ENCODE measurements at regions not wholly inside any gene's neighbourhood (a gene's known extent, or its start where the extent isn't known, plus 50 kb on each side); places are given as distances from the start of the nearest gene placed in this dataset.
A peak's percentile ranks its signal among the peaks of the same experiment; 100 is the strongest.

- no peak for DNase-seq
Observed at GRCh38 chr11:114864896-114865295, 186.6 kb downstream of the NXPE2 start.

DNA sequence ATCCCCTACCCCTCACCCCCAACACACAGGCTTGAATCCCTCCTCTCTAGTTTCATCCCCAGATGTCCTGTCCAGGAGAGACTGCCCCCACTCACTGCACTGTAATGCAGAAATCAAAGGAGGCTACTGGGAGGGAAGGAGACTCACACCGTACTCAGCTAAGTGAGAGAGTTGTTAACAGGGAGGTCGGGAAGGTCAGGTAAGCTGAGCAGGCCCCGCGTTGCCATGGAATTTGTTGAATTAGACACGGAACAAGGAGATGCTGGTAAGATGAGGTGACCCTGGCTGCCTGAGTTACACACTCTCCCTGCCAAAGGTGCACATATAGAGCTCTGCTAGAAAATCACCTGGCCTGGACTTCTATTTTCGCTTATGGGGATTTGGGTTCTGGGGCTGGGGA, 197.9 kb downstream of the NXPE2 start:
- DNase-seq = no peak

DNA sequence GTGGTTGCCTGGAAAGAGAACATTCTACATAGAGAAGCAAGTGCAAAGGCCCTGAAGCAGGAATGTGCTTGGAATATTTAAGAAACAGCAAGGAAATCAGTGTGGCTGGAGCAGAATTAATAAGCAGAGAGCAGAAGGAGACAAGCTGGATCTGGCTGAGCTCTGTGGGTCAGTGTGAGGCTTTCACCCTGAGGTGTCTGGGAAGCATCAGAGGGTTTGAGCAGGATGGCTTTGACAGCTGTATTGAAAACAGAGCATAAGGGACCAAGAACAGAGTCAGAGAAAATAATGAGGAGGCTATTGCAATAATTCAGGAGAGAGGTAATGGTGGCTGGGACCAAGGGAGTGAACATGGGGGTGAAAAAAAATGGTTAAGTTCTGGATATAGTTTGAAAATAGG, 199.6 kb downstream of the NXPE2 start:
- no peak for DNase-seq

GRCh38 chr11:114880442-114880841, 202.1 kb downstream of the NXPE2 start:
- no peak for DNase-seq

DNA sequence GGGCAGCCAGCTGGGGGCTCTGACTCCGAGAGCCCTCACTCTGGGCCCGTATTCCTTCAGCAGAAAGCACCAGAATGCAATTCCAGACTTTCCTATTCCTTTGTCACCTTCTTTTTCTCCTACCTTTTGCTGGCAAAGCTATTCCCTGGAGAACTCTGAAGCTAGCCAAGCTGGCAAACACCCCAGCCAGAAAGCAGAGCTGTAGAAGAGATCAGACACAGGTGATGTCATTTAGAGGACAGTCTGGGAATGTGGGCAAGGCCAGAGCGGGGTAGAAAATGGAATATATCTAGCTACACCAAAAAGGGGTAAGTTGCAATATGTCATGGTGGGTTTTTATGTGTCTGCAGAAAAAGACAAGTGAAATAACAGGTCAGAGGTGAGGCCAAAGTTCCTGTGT, 205.1 kb downstream of the NXPE2 start:
- DNase-seq = no peak

GRCh38 chr11:114886644-114887265, 208.4 kb downstream of the NXPE2 start:
- DNase-seq = no peak

DNA sequence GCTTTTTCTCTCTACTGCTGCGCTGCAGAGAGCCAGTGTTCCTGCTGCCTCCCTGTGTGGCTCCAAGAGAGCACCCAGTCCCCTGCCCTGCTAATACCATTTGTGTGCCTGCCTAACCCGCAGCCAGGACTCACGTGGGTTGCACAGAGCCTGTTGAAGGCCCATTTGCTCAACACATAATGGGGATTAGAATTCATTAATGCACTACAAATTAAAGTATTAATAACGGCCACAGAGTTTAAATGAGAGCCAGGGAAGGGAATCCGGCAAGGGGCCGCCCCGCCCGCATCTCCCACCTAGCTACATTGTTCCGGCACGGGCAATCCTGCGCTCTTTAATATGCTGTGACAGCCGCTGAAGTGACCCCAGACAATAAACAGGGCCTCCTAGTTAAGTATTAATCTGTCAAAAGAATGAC, 211.3 kb downstream of the NXPE2 start:
- no peak for DNase-seq

DNA sequence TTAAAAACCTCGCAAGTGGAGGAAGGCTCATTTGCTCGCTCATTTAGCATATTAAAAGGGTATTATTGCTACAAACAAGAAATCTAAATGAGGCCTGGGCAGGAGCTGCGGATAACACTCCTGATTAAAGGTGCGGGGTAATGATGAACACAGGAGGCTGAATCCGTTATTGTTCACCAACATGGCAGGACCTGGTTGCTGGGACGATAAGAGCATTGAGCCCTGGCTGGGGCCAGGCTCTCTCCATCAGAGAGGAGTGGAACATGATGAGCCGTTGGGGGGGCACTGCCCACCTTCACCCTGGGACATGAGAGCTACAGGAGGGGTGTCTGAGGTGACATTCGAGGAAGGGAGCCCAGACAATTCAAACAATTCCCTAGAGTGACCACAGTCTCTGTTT, 211.7 kb downstream of the NXPE2 start:
- no peak for DNase-seq

DNA sequence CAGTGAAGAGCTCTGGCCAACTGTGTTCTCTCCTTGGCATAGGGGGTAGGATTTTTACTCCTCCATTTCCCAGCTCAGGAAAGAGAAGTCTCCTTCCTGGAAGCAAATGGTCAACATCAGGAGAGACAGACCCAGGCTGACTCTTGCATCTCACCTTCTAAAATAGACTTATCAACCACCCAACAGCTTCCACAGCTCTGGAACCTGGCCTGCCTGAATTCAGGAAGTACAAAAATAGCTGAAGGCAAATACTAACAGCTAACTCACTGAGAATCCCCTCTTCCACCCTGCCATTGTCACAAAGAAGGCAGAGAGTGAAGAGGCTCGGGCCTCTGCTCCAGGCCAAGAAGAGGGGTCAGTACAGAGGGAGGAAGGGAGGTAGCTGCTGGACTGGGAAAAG, 213.6 kb downstream of the NXPE2 start:
- no peak for DNase-seq

DNA sequence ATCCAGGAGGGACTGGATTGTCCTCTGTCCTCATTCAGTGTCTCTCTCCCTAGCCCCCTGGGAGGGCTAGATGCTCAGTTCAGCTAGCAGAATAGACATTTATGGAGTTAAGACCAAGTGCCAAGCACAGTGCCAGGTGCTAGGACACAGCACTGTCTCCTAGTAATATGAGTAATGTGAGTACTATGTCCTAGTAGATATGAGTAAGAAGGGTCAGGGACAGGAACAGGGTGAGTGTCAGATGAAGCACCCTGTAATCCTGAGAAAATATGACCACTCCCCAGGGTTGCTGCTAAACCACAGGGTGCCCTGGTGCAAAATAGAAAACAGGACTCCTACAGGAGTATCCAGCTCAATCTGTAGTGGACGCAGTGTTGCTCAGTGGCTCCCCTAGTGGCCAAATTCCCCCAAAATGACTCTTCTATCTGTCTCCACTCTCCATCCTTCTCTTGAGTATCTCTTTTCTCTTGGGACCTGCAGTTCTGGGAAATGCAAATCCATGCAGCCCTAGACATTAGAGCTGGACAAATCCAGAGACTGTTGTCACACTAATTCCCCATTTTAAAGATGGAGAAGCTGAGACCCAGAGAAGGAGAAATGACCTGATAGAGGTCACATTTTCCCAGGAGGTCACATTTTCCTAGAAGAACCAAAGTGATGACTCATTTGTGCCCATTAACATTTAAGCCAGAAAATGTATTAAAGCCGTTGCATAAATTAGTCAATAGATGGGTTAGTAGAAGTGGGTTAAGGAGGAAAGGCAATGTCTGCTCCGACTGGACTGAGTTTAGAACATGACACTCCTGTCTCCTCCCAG, 214.3 kb downstream of the NXPE2 start:
- no peak for DNase-seq

GRCh38 chr11:114893329-114893728, 215.0 kb downstream of the NXPE2 start:
- no peak for DNase-seq

DNA sequence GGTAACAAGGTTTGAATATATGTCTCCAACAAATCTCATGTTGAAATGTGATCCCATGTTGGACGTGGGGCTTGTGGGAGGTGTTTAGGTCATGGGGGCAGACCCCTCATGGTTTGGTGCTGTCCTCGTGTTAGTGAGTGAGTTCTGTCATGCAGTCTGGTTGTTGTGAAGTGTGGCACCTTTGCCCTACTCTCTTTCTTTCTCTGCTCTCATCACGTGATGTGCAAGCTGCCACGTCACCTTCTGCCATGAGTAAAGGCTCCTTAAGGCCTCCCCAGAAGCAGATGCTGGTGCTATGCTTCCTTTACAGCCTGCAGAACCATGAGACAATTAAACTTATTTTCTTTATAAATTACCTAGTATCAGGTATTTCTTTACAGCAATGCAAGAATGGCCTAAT, 218.3 kb downstream of the NXPE2 start:
- DNase-seq = no peak

- no peak for DNase-seq
Observed at GRCh38 chr11:114909866-114910265, 231.5 kb downstream of the NXPE2 start.

DNA sequence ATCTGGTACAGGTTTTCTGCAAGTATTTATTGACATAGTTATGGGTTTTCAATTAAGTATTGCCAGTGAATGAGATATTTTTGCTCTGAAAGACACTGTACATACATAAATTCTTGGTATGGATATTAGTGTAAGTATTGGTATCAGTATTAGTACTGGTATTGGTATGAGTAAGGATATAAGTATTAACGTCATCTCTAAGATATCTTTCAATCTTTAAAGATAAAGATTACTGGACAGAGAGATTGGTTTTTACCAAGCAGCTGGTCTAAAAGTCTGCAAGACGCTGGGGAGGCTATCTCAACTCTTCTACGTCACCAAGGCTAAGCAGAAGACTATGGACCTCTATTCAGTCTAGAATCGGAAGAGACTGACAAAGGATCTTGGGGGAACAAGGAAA, 234.5 kb downstream of the NXPE2 start:
- no peak for DNase-seq

- no peak for DNase-seq
Observed at GRCh38 chr11:114914231-114915005, 236.1 kb downstream of the NXPE2 start.

DNA sequence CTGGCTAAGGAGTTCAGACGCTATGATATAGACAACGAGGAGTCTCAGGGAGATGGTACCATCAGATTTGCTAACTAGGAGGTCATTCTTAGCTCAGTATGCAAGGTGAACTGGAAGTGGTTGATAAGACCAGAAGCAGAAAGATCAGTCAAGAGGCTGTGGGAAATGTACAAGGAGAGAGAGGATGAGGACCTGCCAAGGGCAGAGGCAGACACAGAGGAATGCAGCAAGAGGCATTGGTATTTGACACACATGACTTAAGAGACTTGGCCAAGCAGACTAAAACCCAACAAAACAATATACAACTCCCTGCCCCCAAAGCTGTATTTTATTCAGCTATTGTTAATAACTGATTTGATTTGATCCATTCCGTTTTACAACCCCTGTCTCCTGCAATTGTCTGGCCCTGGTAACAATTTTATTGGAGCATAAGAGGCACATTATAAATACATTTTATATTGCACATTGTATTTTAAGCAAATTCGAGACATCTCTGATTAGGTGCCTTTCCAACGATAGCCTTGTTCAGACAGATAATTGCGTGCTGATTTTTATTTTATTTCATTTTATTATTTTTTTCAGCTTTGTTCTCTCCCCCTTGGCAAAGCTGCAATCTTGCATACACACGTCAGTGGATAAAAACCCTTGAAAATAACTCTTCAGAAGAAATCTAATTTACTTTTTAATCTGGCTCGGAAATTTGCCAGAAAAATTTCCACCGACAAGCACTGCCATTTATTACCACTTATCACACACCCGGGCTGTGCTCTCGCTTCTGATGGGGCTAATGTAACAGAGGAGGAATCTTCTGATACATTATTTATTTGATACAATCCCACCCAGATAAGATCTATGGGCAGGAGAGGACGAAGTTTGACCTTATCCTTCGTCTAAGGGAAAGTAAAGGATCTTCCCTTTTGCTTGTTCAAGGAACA, 237.8 kb downstream of the NXPE2 start:
- no peak for DNase-seq

GRCh38 chr11:114918286-114918685, 240.0 kb downstream of the NXPE2 start:
- peak in 1 of 3 donors; percentile 7 for DNase-seq

DNA sequence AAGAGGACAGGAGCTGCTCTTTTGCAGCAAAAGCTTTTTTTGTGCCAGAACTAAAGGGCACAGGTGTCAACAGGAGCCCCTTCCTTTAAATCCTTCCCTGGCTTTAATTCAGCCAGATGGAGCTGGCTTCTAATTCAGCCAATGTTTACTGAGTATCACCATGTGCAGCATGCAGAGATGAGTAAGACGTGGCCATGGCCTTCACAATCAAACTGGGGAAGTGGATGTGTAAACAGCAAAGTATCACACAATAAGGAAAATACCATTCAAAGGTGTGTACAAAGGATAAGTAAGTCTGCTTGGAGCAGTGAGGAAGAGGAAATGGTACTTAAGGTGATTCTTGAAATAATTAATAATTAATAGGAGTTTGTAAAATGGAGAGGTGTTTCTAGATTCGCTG, 243.4 kb downstream of the NXPE2 start:
- DNase-seq = no peak

DNA sequence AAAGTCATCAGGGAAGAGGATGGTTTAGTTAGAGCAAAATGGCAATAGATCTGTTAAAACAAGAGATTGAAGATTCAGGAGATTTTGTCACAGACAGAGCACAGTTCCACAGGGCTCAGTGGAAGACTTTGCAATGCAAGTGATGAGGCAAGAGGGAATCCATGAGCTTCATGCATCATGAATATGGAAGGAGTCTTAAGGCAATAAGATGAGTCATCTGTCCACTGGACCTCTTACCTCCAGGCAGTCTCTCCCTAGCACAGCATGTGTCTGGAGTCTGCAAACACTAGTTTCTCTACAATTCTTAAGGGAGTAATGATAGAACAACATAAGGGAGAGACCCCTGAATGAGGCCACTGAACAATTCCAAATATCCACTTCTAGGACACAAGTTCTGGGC, 245.7 kb downstream of the NXPE2 start:
- DNase-seq = no peak

DNA sequence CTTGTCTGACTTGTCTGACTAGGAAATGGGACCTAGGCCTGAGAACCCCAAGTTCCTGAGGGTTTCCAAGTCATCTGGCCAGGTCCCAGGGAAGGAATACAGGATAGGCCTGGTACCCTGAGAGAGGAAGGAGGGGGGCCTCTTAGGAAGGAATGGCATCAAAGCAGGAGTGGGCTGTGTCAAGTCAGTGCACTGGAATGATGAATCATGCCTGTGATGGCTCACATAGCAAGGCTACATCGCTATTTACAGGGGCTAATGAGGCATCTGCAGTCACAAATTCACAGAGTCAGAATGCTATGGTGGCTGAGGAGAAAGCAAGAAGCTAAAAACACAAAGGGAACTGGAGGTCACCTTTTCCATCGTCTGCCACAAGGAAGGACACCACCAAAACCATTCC, 247.3 kb downstream of the NXPE2 start:
- peak in 1 of 3 donors; percentile 0 for DNase-seq

GRCh38 chr11:114928260-114928870, 250.0 kb downstream of the NXPE2 start:
- DNase-seq = no peak

All from muscle of back (tissue), 3 donors.